Limb (tissue), 2 donors: ENCODE measurements at regions not wholly inside any gene's neighbourhood (a gene's known extent, or its start where the extent isn't known, plus 50 kb on each side); places are given as distances from the start of the nearest gene placed in this dataset.
"Not testable (repeated sequence)": the region's sequence is repeated elsewhere in the genome, so short reads cannot be mapped to it uniquely, and the experiment has no call there.

Experiments
- DNase-seq, 2 donors: peaks; one replicate each; pipeline ENCODE4 v3.0.0-alpha.2; 2016; ENCODE audit errors: extremely low spot score in 2 of 2

GRCh38 chr2:53373126-53373525, 394.5 kb upstream of the CHAC2 start:
- no peak for DNase-seq

- no peak for DNase-seq
Measured at GRCh38 chr2:53366543-53366942, 401.1 kb upstream of the CHAC2 start.

GRCh38 chr2:53362934-53363333, 404.7 kb upstream of the CHAC2 start:
- DNase-seq: no peak

- DNase-seq: no peak
Measured at GRCh38 chr2:53356291-53356905, 411.2 kb upstream of the CHAC2 start.

- no peak for DNase-seq
Measured at GRCh38 chr2:53353135-53354114, 414.2 kb upstream of the CHAC2 start.

- no peak for DNase-seq
Measured at GRCh38 chr2:53347269-53347668, 420.3 kb upstream of the CHAC2 start.

- no peak for DNase-seq
Measured at GRCh38 chr2:53342248-53342647, 425.4 kb upstream of the CHAC2 start.

GRCh38 chr2:53334610-53335009, 433.0 kb upstream of the CHAC2 start:
- no peak for DNase-seq

GRCh38 chr2:53331667-53332066, 435.9 kb upstream of the CHAC2 start:
- no peak for DNase-seq

GRCh38 chr2:53317861-53318260, 449.7 kb upstream of the CHAC2 start:
- DNase-seq: no peak

- DNase-seq: no peak
Measured at GRCh38 chr2:53315149-53315548, 452.5 kb upstream of the CHAC2 start.

- no peak for DNase-seq
Measured at GRCh38 chr2:53314718-53315117, 452.9 kb upstream of the CHAC2 start.

- DNase-seq: not testable (repeated sequence)
Measured at GRCh38 chr2:53313644-53314043, 454.0 kb upstream of the CHAC2 start.

- no peak for DNase-seq
Measured at GRCh38 chr2:53312721-53313120, 454.9 kb upstream of the CHAC2 start.

GRCh38 chr2:53312181-53312580, 455.4 kb upstream of the CHAC2 start:
- no peak for DNase-seq

- no peak for DNase-seq
Measured at GRCh38 chr2:53303012-53303578, 464.5 kb upstream of the CHAC2 start.

- DNase-seq: no peak
Measured at GRCh38 chr2:53302455-53302854, 465.1 kb upstream of the CHAC2 start.

GRCh38 chr2:53289309-53290006, 478.1 kb upstream of the CHAC2 start:
- no peak for DNase-seq

GRCh38 chr2:53286345-53286744, 481.3 kb upstream of the CHAC2 start:
- DNase-seq: no peak

- DNase-seq: no peak
Measured at GRCh38 chr2:53275743-53276142, 491.9 kb upstream of the CHAC2 start.

GRCh38 chr2:53268626-53269025, 499.0 kb upstream of the CHAC2 start:
- no peak for DNase-seq

GRCh38 chr2:53268086-53268485, 499.5 kb upstream of the CHAC2 start:
- no peak for DNase-seq
